ENCODE measurements at regions not wholly inside any gene's neighbourhood (a gene's known extent, or its start where the extent isn't known, plus 50 kb on each side); places are given as distances from the start of the nearest gene placed in this dataset.
"Not testable (repeated sequence)": the region's sequence is repeated elsewhere in the genome, so short reads cannot be mapped to it uniquely, and the experiment has no call there.

GRCh38 chr6:67880939-67881705 lies 754.0 kb upstream of the ADGRB3 start:
- no peak for DNase-seq
- no peaks in the 10 kb centered on the region for H3K4me1 Mint-ChIP-seq
- no peaks in the 10 kb centered on the region for H3K9me3 Mint-ChIP-seq
- H3K4me3 Mint-ChIP-seq: no peak overlapping the region
- no peaks in the 10 kb centered on the region for H3K36me3 Mint-ChIP-seq
- no peaks in the 10 kb centered on the region for H3K27me3 Mint-ChIP-seq
- H3K27ac Mint-ChIP-seq: no peak overlapping the region
- POLR2A ChIA-PET: no interaction called here
- ATAC-seq (ENCODE audit: low read depth): no peak

DNA sequence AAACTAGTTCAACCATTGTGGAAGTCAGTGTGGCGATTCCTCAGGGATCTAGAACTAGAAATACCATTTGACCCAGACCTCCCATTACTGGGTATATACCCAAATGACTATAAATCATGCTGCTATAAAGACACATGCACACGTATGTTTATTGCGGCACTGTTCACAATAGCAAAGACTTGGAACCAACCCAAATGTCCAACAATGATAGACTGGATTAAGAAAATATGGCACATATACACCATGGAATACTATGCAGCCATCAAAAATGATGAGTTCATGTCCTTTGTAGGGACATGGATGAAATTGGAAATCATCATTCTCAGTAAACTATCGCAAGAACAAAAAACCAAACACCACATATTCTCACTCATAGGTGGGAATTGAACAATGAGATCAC lies 754.7 kb upstream of the ADGRB3 start:
- H3K4me3 Mint-ChIP-seq; ATAC-seq (ENCODE audit: low read depth); H3K9me3 Mint-ChIP-seq; POLR2A ChIA-PET; H3K36me3 Mint-ChIP-seq; H3K4me1 Mint-ChIP-seq; H3K27ac Mint-ChIP-seq; DNase-seq; H3K27me3 Mint-ChIP-seq: not testable (repeated sequence)

DNA sequence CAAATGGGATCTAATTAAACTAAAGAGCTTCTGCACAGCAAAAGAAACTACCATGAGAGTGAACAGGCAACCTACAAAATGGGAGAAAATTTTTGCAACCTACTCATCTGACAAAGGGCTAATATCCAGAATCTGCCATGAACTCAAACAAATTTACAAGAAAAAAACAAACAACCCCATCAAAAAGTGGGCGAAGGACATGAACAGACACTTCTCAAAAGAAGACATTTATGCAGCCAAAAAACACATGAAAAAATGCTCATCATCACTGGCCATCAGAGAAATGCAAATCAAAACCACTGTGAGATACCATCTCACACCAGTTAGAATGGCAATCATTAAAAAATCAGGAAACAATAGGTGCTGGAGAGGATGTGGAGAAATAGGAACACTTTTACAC lies 755.2 kb upstream of the ADGRB3 start:
- H3K9me3 Mint-ChIP-seq; ATAC-seq (ENCODE audit: low read depth): not testable (repeated sequence)

DNA sequence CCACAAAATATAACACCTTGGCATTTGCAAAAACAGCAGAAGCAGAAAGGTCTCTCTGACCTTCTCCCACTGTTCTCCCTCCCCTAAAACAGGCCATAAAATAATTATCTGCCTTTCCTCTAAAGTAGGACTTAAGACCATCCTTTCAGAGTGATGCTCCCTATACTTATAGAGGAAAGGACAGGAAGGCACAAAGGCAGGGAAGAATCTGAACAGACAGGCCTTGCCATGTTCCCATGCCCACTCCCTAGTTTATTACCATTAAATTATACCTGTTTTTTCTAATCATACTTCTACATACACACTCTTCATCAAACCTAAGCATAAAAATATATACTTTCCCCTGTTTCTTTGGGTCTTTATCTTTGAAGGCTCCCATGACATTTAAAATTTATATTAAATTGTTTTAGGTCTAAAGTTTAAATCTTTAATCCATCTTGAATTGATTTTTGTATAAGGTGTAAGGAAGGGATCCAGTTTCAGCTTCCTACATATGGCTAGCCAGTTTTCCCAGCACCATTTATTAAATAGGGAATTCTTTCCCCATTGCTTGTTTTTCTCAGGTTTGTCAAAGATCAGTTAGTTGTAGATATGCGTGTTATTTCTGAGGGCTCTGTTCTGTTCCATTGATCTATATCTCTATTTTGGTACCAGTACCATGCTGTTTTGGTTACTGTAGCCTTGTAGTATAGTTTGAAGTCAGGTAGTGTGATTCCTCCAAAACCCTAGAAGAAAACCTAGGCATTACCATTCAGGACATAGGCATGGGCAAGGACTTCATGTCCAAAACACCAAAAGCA lies 755.8 kb upstream of the ADGRB3 start:
- H3K27ac Mint-ChIP-seq; H3K36me3 Mint-ChIP-seq; H3K27me3 Mint-ChIP-seq; H3K4me3 Mint-ChIP-seq; H3K4me1 Mint-ChIP-seq; DNase-seq; POLR2A ChIA-PET; H3K9me3 Mint-ChIP-seq; ATAC-seq (ENCODE audit: low read depth): not testable (repeated sequence)

More for the DNA sequence above, 755.2 kb upstream of the ADGRB3 start:
- DNase-seq, H3K27me3 Mint-ChIP-seq, H3K4me1 Mint-ChIP-seq, H3K4me3 Mint-ChIP-seq, H3K27ac Mint-ChIP-seq, POLR2A ChIA-PET, H3K36me3 Mint-ChIP-seq: not testable (repeated sequence)

DNA sequence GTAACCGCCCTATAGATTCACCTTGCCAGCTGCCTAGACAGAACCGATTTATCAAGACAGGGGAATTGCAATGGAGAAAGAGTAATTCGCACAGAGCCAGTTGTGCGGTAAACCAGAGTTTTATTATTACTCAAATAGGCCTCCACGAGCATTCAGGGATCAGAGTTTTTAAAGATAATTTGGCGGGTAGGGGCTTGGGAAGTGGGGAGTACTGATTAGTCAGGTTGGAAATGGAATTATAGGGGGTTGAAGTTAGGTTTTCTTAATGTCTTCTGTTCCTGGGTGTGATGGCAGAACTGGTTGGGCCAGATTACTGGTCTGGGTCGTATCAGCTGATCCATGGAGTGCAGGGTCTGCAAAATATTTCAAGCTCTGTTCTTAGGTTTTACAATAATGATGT lies 756.9 kb upstream of the ADGRB3 start:
- ATAC-seq (ENCODE audit: low read depth); DNase-seq; POLR2A ChIA-PET; H3K4me1 Mint-ChIP-seq; H3K27me3 Mint-ChIP-seq; H3K4me3 Mint-ChIP-seq; H3K36me3 Mint-ChIP-seq; H3K9me3 Mint-ChIP-seq; H3K27ac Mint-ChIP-seq: not testable (repeated sequence)

DNA sequence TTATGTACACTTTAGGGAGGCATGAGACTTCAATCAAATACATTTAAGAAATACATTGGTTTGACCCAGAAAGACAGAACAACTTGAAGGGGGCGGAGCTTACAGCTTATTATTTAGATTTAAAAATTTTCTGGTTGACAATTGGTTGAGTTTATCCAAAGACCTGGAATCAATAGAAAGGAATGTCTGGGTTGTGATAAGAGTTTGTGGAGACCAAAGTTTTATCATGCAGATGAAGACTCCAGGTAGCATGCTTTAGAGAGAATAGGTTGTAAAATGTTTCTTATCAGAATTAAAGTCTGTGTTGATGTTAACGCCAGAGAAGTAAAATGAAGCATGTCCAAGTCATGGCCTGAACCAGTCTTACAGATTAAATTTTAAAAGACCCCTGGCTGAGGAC lies 757.8 kb upstream of the ADGRB3 start:
- ATAC-seq (ENCODE audit: low read depth) (no peak), DNase-seq (no peak)
- Mint-ChIP-seq H3K36me3 (no peaks in the 10 kb centered on the region), H3K9me3 (peaks cover 6% of the 10 kb centered on the region), H3K27ac (no peak overlapping the region), H3K4me3 (no peak overlapping the region), H3K27me3 (no peaks in the 10 kb centered on the region), H3K4me1 (no peaks in the 10 kb centered on the region)
- POLR2A ChIA-PET: no interaction called here

DNA sequence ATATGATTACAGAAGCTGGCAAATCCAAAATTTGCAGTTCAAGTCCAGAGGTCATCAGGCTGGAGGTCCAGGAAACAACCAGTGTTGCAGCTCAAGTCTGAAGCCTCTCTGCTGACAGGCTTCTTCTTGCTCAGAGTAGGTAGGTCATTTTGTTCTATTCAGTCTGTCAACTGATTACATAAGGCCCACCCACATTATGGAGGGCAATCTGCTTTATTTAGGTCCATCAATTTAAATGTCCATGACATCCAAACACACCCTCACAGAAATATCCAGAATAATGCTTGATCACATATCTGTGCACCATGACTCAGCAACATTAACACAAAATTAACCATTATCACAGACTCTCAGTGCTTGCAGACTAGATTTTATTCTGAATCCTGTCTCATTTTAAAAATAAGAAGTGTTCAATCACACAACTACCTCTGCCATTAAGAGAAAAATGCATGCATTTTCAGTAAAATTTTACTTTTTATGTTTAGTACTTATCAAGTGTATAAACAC lies 759.2 kb upstream of the ADGRB3 start:
- no peak overlapping the region for H3K27ac Mint-ChIP-seq
- H3K9me3 Mint-ChIP-seq: peaks cover 6% of the 10 kb centered on the region
- no peak for DNase-seq
- no peak for ATAC-seq (ENCODE audit: low read depth)
- H3K27me3 Mint-ChIP-seq: no peaks in the 10 kb centered on the region
- H3K4me1 Mint-ChIP-seq: no peaks in the 10 kb centered on the region
- no peaks in the 10 kb centered on the region for H3K36me3 Mint-ChIP-seq
- POLR2A ChIA-PET: no interaction called here
- no peak overlapping the region for H3K4me3 Mint-ChIP-seq

DNA sequence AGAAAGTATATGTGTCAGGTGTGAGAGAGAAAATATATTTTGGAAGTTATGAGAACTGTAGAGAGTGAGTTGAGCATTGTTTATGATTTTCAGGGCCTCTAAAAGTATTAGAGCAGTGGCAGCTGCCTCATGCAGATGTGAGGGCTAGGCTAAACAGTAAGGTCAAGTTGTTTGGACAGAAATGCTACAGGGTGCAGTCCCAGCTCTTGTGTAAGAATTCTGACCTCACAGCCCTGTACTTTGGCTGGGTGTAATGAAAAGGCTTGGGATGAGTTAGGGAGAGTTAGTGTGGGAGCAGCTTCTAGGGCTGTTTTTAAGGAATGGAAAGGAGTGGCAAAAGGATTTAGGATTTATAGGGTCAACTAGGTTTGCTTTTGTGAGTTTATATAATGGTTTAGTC lies 764.8 kb upstream of the ADGRB3 start:
- POLR2A ChIA-PET: no interaction called here
- H3K4me3 Mint-ChIP-seq: no peak overlapping the region

GRCh38 chr6:67863346-67863745 lies 771.7 kb upstream of the ADGRB3 start:
- Mint-ChIP-seq H3K27ac (no peak overlapping the region), H3K27me3 (no peaks in the 10 kb centered on the region), H3K36me3 (no peaks in the 10 kb centered on the region), H3K4me1 (no peaks in the 10 kb centered on the region), H3K9me3 (peaks cover 5% of the 10 kb centered on the region), H3K4me3 (no peak overlapping the region)
- POLR2A ChIA-PET: no interaction called here
- DNase-seq: no peak
- no peak for ATAC-seq (ENCODE audit: low read depth)

More for the DNA sequence above, 764.8 kb upstream of the ADGRB3 start:
- Mint-ChIP-seq H3K27ac (no peak overlapping the region), H3K27me3 (no peaks in the 10 kb centered on the region), H3K36me3 (no peaks in the 10 kb centered on the region), H3K4me1 (no peaks in the 10 kb centered on the region), H3K9me3 (peaks cover 8% of the 10 kb centered on the region)
- DNase-seq (no peak), ATAC-seq (ENCODE audit: low read depth) (no peak)

- POLR2A ChIA-PET: no interaction called here
- Mint-ChIP-seq H3K9me3 (peaks cover 4% of the 10 kb centered on the region), H3K36me3 (no peaks in the 10 kb centered on the region), H3K4me1 (no peaks in the 10 kb centered on the region), H3K27me3 (no peaks in the 10 kb centered on the region), H3K27ac (no peak overlapping the region), H3K4me3 (no peak overlapping the region)
- DNase-seq (no peak), ATAC-seq (ENCODE audit: low read depth) (no peak)
Observed at GRCh38 chr6:67854098-67854497, 781.0 kb upstream of the ADGRB3 start.

- ATAC-seq (ENCODE audit: low read depth) (no peak), DNase-seq (no peak)
- Mint-ChIP-seq H3K4me1 (no peaks in the 10 kb centered on the region), H3K36me3 (no peaks in the 10 kb centered on the region), H3K4me3 (no peak overlapping the region), H3K27me3 (no peaks in the 10 kb centered on the region), H3K9me3 (peaks cover 11% of the 10 kb centered on the region), H3K27ac (no peak overlapping the region)
- POLR2A ChIA-PET: no interaction called here
Observed at GRCh38 chr6:67839818-67840217, 795.3 kb upstream of the ADGRB3 start.

DNA sequence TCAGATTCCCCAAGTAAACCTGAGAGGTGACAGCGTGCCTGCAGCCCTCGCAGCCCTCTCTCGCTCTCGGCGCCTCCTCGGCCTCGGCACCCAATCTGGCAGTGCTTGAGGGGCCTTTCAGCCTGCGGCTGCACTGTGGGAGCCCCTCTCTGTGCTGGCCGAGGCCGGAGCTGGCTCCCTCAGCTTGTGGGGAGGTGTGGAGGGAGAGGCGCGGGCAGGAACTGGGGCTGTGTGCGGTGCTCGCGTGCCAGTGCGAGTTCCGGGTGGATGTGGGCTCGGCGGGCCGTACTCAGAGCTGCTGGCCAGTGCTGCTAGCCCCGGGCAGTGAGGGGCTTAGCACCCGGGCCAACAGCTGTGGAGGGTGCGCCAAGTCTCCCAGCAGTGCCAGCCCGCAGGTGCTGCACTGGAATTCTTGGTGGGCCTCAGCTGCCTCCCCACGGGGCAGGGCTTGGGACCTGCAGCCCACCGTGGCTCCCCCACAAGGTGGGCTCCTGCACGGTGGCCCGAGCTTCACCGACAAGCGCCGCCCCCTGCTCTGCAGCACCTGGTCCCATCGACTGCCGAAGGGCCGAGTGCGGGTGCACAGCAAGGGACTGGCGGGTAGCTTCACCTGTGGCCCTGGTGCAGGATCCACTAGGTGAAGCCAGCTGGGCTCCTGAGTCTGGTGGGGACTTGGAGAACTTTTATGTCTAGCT lies 809.7 kb upstream of the ADGRB3 start:
- DNase-seq (no peak), ATAC-seq (ENCODE audit: low read depth) (no peak)
- POLR2A ChIA-PET: no interaction called here
- Mint-ChIP-seq H3K4me1 (no peaks in the 10 kb centered on the region), H3K4me3 (no peak overlapping the region), H3K27ac (no peak overlapping the region), H3K27me3 (no peaks in the 10 kb centered on the region), H3K36me3 (no peaks in the 10 kb centered on the region), H3K9me3 (peaks cover 6% of the 10 kb centered on the region)

GRCh38 chr6:67818322-67818721 lies 816.8 kb upstream of the ADGRB3 start:
- no peaks in the 10 kb centered on the region for H3K27me3 Mint-ChIP-seq
- H3K4me3 Mint-ChIP-seq: no peak overlapping the region
- peaks cover 15% of the 10 kb centered on the region for H3K9me3 Mint-ChIP-seq
- no peaks in the 10 kb centered on the region for H3K36me3 Mint-ChIP-seq
- H3K4me1 Mint-ChIP-seq: no peaks in the 10 kb centered on the region
- DNase-seq: no peak
- H3K27ac Mint-ChIP-seq: no peak overlapping the region
- POLR2A ChIA-PET: no interaction called here
- ATAC-seq (ENCODE audit: low read depth): no peak

GRCh38 chr6:67815623-67816022 lies 819.5 kb upstream of the ADGRB3 start:
- Mint-ChIP-seq H3K36me3 (no peaks in the 10 kb centered on the region), H3K4me1 (no peaks in the 10 kb centered on the region), H3K27me3 (no peaks in the 10 kb centered on the region), H3K4me3 (no peak overlapping the region), H3K27ac (no peak overlapping the region), H3K9me3 (peaks cover 16% of the 10 kb centered on the region)
- POLR2A ChIA-PET: no interaction called here
- ATAC-seq (ENCODE audit: low read depth) (no peak), DNase-seq (no peak)
